GM12892 (cell line): ENCODE measurements at regions not wholly inside any gene's neighbourhood (a gene's known extent, or its start where the extent isn't known, plus 50 kb on each side); places are given as distances from the start of the nearest gene placed in this dataset.

ENCODE experiments used
- POLR2A ChIP-seq: IDR thresholded peaks from 2 replicates; pipeline ENCODE4 v1.6.1; 2011; ENCODE audit warnings: low read depth, low read length, control low read depth
- POLR2AphosphoS5 ChIP-seq: IDR thresholded peaks from 2 replicates; pipeline ENCODE4 v1.6.1; 2011; ENCODE audit warnings: low read depth, low read length, control low read depth
- TAF1 ChIP-seq: IDR thresholded peaks from 2 replicates; pipeline ENCODE4 v1.6.1; 2011; ENCODE audit warnings: low read depth, mild to moderate bottlenecking, control low read depth, low read length, borderline replicate concordance

DNA sequence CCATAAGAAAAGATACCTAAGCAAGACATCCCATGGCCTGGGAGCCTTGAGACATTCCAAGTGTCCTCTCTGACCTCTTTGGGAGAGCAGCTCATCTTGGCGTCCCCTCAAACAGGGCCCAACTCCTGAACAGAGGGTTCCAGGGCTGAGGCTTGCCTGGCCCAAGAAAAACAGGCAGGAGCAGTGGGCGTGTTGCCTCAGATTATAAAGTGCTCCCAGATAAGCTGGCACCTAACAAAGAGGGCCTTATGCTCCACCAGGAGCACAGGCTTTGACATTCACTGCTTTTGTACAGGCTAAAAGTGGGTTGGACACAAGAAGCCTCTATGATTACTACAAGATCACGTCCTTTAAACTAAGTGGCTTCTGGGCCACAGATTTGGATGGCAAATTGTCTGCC, 193.1 kb downstream of the FGFR2 start:
- no peak for TF ChIP-seq POLR2A
- TF ChIP-seq POLR2AphosphoS5: no peak
- TF ChIP-seq TAF1: no peak
